ENCODE measurements at regions not wholly inside any gene's neighbourhood (a gene's known extent, or its start where the extent isn't known, plus 50 kb on each side); places are given as distances from the start of the nearest gene placed in this dataset.
"Not testable (repeated sequence)": the region's sequence is repeated elsewhere in the genome, so short reads cannot be mapped to it uniquely, and the experiment has no call there.

- FAIRE-seq = no peak
Observed at GRCh38 chr10:129199826-129200225, 267.2 kb upstream of the MGMT start.

- FAIRE-seq = no peak
Observed at GRCh38 chr10:129203819-129204218, 263.2 kb upstream of the MGMT start.

DNA sequence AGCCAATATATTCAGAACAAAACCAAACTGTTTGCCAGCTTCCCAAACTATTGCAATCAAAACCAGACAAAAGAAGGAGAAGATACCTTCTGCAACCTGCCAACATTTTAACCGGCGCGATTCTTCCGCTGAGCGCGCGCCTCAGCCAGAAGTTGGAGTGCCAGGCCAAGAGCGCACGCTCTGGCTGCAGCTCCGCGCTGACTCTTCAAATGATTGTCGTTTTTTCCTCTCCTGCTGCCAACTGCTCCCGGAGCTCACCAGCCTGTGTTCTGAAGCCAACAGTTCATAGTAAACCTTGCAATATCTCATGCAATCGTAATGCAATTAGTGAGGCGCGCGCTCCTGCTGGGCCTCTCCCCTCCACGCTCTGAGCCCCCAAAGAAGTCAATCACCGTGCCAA is 259.7 kb upstream of the MGMT start:
- FAIRE-seq = no peak

DNA sequence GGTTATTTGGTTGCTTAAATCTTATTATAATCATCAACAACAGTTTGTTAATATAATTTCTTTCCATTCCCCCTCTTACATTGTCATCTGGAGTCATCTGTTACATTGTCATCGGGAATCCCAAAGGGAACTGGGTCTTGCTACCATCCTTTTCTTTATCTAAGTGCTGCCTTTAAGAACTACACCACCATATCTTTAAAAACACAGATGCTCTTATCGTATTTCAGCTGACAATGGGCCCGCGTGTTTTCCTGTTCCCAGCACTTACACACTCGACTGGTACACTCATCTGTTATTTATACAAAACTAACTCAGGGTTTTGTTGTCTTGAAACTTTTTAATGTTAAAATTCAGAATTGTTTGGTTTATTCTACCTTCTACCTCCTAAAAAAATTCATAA is 256.2 kb upstream of the MGMT start:
- no peak for FAIRE-seq

GRCh38 chr10:129213256-129213655 is 253.8 kb upstream of the MGMT start:
- FAIRE-seq = no peak

- not testable (repeated sequence) for FAIRE-seq
Observed at GRCh38 chr10:129213996-129214395, 253.0 kb upstream of the MGMT start.

DNA sequence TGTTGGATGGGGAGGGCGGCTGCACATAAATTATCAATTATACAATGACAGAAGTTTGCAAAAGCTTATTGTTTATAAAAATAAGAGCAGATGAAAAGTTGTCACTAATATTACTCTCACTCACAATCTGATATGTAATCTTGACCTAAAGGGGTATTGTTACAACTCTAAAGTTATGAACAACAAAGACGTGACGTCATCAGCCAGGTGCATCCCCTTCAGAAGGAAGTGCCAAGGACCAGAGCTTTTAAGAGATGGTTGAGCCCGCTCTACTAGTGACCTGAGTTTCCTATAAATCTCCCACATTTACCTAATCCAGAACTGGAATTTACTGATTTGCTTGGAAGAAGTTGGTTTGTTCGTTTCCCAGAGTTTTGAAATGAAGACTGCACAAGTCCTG is 247.7 kb upstream of the MGMT start:
- no peak for FAIRE-seq

DNA sequence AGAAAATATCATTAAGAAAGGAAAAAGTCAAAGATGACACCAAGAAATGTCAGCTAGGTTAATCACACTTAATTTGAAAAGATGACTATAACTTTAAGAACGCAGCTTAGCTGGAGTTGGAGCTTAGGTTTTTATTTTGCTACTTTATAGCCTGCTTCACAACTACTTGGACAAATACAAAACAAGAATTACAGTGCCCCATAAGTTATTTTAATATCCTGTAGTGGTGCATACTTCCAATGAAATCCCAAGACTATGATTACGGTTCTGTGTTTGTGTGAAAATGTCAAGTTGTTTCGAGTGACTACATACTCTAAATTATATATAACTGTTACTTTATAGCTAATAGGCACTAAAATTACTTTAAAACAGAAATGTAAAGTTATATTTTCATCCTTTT is 244.6 kb upstream of the MGMT start:
- FAIRE-seq = no peak

DNA sequence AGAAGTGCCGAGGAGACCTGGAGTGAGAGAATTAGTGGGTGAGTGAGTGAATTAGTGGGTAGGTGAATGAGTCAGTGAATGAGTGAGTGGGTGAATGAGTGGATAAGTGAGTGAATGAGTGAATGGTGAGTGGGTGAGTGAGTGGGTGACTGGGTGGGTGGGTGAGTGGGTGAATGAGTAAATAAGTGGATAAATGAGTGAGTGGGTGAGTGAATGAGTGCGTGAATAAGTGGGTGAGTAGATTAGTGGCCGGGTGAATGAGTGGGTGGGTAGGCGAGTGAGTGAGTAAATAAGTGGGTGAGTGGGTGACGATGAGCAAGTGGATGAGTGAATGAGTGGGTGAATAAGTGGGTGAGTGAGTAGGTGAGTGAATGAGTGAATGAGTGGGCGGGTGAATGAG is 243.7 kb upstream of the MGMT start:
- FAIRE-seq = no peak

DNA sequence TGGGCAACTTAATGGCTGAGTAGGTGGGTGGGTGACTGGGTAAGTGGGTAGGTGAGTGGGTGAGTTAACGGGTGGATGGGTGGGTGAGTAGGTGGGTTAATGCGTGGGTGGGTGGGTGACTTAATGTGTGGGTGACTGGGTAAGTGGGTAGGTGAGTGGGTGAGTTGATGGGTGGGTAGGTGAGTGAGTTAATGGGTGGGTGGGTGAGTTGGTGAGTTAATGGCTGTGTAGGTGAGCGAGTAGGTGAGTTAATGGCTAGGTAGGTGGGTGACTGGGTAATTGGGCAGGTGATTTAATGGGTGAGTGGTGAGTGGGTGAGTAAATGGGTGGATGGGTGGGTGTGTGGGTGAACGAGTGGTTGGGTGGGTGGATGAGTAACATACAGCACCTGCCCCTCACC is 243.0 kb upstream of the MGMT start:
- FAIRE-seq = no peak

DNA sequence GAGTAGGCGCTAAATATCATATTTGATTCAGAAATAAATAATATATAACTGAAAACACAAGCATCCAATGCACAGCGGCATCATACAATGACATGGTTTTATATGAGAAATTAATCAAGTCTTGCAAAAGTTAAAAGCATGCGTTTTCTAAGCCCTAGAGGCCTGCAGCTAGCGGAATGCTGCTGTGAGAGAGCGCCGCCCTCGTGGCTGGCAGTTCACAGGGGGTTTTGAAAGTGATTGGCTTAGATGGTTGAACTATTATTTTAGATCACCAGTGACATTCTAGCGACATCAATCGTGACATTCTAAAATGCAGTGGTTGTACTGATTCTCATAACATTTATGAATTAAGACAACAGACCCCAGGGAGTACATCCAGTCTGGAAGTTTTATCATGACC is 235.2 kb upstream of the MGMT start:
- no peak for FAIRE-seq

DNA sequence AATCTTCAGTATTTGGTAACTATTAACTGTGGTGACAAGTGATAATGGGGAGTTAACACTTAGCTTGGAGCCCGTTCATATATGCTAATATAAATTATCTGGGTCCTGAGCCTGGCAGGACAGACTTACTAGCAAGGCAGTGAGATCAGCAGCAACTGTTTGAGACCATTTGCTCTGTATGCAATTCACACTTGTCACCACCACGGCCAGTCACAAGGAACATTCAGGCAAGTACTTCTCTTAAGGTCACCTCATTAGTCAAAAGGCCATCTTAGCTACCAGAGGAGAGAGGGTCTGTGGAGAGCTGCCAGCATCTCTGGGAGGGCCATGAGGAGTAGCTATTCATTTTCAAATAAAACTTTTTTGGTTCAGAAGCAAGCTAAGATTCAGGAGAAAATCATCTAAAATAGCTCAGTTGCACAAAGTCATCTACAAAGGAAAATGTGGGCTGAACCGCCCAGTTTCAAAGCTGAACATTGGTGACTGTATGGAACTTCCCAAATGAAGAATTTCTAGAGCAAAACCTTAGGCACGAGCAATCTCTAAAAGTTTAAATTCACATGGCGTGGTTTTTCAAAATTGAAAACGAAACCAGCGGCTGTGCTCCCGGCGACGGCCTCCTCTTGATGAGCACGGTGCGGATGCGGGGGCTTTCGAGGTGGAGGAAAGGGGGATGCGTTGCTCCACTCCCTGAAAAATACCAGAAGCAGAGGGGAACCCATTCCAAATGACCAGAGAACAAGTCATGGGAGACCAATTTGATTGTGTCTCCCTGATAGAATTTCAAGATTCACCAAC is 233.5 kb upstream of the MGMT start:
- FAIRE-seq = no peak

DNA sequence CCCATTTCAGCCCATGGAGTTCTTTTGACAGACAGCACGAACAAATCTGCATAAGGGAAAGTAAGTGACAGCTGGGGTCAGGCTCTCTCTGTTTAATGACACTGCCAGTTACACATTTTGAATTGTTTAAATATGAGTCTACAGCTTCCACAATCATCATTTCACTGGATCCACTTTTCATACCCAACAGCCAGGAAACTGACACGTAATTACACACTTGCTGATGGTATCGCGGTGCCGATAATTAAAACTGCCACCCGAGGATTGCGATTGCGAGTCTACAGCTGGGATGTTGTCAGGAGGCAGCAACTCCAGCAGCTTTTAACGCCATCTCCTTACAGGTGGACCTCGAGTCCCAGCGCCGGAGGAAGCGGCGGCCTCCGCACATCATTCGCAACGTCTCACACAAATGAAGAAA is 230.8 kb upstream of the MGMT start:
- FAIRE-seq = no peak

DNA sequence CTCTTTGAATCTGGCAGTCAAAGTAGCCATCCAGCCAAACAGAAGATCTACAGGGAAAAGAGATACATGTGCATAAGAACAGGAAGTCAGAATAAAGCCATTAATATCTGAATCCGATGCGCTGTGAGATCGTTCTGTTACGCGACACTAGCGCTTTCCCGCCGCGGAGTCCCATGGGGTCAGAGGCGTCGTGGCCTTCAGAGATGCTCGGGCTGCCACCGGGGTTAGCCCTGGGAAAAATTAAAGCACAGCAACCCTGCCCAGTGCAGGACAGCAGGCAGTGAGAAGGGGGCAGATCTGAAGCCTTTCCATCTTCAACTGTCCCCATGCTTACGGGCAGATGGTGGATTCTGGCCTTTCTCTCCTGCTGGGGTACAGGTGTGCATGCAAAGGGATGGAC is 225.6 kb upstream of the MGMT start:
- FAIRE-seq = no peak

- FAIRE-seq = no peak
Observed at GRCh38 chr10:129244298-129244697, 222.7 kb upstream of the MGMT start.

DNA sequence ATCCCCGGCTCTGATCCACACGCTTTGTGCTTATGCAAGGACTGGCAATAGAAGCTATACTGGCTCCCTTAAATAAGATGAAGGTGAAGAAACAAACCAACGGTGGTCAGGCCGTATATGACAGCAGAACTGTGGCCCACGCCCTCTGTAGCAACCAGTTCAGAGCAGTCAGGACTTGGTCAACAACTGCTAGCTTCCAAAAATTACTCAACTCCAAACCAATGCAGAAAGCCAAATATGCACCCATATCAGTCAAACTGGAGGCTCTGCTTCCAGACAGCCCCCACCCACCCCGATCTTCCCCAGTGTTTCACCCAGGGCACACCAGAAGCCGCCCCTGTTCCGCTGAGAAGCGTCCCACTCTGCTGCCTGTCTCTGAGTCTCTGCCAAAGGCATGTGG is 222.3 kb upstream of the MGMT start:
- FAIRE-seq = no peak

DNA sequence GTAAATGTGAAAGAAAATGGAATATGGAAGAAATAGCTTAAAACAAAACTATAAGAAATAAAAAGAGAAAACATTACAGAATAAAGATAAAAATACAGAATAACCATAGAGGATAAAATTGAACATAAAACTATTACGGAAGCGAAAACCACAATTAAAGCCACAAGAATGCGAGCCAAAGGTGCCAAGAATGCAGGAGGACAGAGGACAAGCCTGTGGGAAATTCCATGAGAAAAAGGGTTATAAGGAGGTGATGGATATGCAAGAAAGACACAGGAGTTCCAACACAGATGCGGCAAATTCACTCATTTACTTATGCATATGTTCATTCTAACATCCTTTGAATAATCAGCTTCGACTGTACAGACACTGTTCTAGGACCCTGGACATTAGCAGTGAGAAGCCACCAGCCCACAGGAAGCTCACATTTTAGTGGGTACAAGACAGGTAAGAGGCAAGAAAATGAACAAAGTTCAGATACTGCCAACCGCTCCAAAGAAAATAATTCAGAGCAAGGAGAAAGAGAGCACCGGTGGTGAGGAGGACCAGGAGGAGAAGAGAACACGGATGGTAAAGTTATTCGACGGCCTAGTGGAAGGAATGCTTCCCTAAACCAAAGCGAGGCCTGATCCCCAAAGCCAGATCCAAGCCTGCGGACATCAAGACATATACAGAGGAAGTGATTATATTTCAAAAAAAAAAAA is 213.7 kb upstream of the MGMT start:
- no peak for FAIRE-seq

DNA sequence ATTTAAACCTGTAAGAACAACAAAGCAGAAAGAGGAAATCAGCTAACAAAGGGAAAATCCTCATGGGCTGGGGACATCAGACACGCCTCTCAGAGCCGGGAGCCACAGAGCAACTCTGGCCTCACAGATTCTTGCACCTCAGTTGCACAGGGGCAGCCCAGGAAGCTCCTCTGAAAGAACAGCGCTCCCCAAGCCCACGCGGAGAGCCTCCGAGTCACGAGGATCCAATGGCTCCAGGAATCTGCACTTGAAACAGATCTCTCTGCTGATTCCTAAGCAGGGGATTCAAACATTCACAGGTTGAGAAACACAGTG is 213.2 kb upstream of the MGMT start:
- no peak for FAIRE-seq

DNA sequence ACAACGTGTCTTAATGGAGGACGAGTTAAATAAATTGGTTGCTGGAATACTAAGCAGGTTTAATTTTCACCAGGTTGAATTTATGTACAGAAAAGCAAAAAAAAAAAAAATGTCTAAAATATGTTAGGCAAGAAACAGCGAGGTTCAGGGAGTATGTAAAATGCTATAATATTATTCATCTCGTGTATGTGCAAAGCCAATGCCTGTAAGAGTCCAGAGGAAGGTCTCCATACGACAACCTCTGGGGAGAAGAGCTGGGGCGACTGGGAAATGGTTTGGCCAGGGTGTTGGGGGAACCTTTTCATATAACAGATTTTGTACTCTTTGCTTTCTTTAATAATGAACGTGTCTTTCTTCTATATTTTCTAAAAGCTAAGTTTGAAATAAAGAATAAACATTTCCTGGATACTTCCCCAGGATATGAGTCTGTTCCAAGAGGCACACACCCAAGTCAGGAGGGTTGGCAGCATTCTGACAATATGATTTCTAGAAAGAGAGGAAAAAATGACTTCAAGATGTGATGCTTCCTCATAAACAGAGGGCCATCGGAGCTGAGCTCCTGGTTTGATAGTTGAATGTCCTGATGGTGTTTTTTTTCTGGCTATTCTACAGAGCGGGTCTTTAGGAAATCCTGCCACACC is 208.6 kb upstream of the MGMT start:
- no peak for FAIRE-seq

DNA sequence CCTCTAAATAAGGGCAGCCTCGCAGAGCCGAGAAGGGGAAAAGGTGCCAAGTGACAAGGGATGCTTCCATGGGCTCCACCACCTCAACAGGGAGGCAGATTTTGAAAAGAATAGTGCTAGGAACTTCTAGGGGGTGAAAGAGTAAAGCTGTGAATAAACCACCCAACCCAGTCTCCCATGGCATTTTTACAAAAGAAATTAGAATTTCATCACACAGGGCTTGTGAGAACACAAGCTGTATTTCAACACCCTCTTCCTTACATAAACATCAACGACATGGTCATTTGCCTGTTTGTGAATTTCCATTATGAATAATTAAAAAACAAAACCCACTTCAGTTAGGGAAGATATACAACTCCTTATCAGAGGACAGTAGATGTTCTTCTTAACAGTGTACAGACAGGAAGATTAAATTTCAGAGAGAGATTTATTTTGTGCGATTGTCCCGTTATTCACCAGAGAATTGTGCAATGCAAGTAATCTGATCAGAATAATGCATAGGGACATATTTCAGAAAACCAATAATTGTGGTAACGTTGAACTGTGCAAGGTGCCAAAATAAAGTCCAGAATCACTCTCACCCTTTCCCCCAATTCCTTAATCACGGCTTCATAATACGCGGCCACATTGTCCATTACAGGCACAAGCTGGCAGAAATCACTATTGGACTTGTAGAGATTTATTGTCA is 207.8 kb upstream of the MGMT start:
- FAIRE-seq = no peak

GRCh38 chr10:129272176-129272575 is 194.9 kb upstream of the MGMT start:
- FAIRE-seq = no peak

- FAIRE-seq = no peak
Observed at GRCh38 chr10:129272866-129273650, 194.0 kb upstream of the MGMT start.

GRCh38 chr10:129273860-129274259 is 193.2 kb upstream of the MGMT start:
- no peak for FAIRE-seq
